WTC11 (cell line): ENCODE measurements at regions not wholly inside any gene's neighbourhood (a gene's known extent, or its start where the extent isn't known, plus 50 kb on each side); places are given as distances from the start of the nearest gene placed in this dataset.

Experiments used
- GABPB1 ChIP-seq: sonication (generic); formaldehyde crosslinking; IDR thresholded peaks from 2 replicates; pipeline ENCODE4 v1.8.1; 2023; ENCODE audit warnings: mild to moderate bottlenecking, missing genetic modification reagents
- JUN ChIP-seq: sonication (generic); formaldehyde crosslinking; IDR thresholded peaks from 2 replicates; pipeline ENCODE4 v1.8.0; 2023; ENCODE audit warnings: mild to moderate bottlenecking, missing genetic modification reagents
- TEAD4 ChIP-seq: sonication (generic); formaldehyde crosslinking; IDR thresholded peaks from 2 replicates; pipeline ENCODE4 v1.8.0; 2022; ENCODE audit warnings: mild to moderate bottlenecking, missing genetic modification reagents
- ZBTB43 ChIP-seq: sonication (generic); formaldehyde crosslinking; IDR thresholded peaks from 2 replicates; pipeline ENCODE4 v1.8.1; 2023; ENCODE audit warnings: mild to moderate bottlenecking, missing genetic modification reagents
- TF ChIP-seq, protein P1 (sequence below): fragments of 200-600 bp; IDR thresholded peaks from 2 replicates; pipeline ENCODE4 v1.8.0; 2022; ENCODE audit warnings: antibody characterized with exemption

GRCh38 chr11:24082241-24082640, 414.6 kb upstream of the LUZP2 start:
- TF ChIP-seq, protein P1, sequence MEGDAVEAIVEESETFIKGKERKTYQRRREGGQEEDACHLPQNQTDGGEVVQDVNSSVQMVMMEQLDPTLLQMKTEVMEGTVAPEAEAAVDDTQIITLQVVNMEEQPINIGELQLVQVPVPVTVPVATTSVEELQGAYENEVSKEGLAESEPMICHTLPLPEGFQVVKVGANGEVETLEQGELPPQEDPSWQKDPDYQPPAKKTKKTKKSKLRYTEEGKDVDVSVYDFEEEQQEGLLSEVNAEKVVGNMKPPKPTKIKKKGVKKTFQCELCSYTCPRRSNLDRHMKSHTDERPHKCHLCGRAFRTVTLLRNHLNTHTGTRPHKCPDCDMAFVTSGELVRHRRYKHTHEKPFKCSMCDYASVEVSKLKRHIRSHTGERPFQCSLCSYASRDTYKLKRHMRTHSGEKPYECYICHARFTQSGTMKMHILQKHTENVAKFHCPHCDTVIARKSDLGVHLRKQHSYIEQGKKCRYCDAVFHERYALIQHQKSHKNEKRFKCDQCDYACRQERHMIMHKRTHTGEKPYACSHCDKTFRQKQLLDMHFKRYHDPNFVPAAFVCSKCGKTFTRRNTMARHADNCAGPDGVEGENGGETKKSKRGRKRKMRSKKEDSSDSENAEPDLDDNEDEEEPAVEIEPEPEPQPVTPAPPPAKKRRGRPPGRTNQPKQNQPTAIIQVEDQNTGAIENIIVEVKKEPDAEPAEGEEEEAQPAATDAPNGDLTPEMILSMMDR, result no peak
- TF ChIP-seq JUN (CRISPR knock-in tag) (no peak), TEAD4 (CRISPR knock-in tag) (no peak), GABPB1 (CRISPR knock-in tag) (no peak), ZBTB43 (CRISPR knock-in tag) (no peak)
